Aorta (tissue), 5 donors: ENCODE measurements at regions not wholly inside any gene's neighbourhood (a gene's known extent, or its start where the extent isn't known, plus 50 kb on each side); places are given as distances from the start of the nearest gene placed in this dataset.

Source experiments
- ATAC-seq: fragments of 200-7000 bp; cut with Tn5 transposase; one replicate; pipeline ENCODE4 v1.9.1; 2022; ENCODE audit warnings: moderate library complexity; ENCODE audit not compliant: low FRiP score
- DNase-seq, 2 donors: peaks; one replicate each; pipeline ENCODE4 v3.0.0-alpha.2; 2020
- H3K27ac ChIP-seq, 2 donors: one replicate each; pipeline ENCODE4 v1.5.1; 2013; ENCODE audit warnings: low read length in 2 of 2, mild to moderate bottlenecking in 2 of 2, moderate library complexity in 2 of 2, control low read depth in 1 of 2, inconsistent platforms in 1 of 2, low read depth in 1 of 2
- H3K27me3 ChIP-seq, 2 donors: one replicate each; pipeline ENCODE4 v1.6.1; 2013; ENCODE audit warnings: control low read depth in 1 of 2, low read length in 1 of 2, mild to moderate bottlenecking in 1 of 2, moderate library complexity in 1 of 2; ENCODE audit not compliant: insufficient read depth in 2 of 2, control insufficient read depth in 1 of 2
- H3K36me3 ChIP-seq, 2 donors: one replicate each; pipeline ENCODE4 v1.6.1; 2013; ENCODE audit warnings: control low read depth in 1 of 2, low read length in 1 of 2, mild to moderate bottlenecking in 1 of 2; ENCODE audit not compliant: insufficient read depth in 2 of 2, control insufficient read depth in 1 of 2
- H3K4me1 ChIP-seq, 2 donors: one replicate each; pipeline ENCODE4 v1.6.1; 2013; ENCODE audit warnings: low read length in 2 of 2, control low read depth in 1 of 2, mild to moderate bottlenecking in 1 of 2, moderate library complexity in 1 of 2; ENCODE audit not compliant: insufficient read depth in 2 of 2, control insufficient read depth in 1 of 2
- H3K4me3 ChIP-seq, 2 donors: one replicate each; pipeline ENCODE4 v1.5.1; 2013; ENCODE audit warnings: low read length in 2 of 2, control low read depth in 1 of 2, mild to moderate bottlenecking in 1 of 2
- H3K9me3 ChIP-seq: one replicate; pipeline ENCODE4 v1.6.1; 2013; ENCODE audit warnings: mild to moderate bottlenecking, low read length; ENCODE audit not compliant: control insufficient read depth
- WGBS, 2 donors: extraction: QIAGEN DNeasy Blood & Tissue Kit; methylation state at CpG; one replicate each; pipeline ENCODE4 v1.1.7; 2013; 5-methylcytosine and 5-hydroxymethylcytosine counted together
- intact Hi-C, 2 donors: fragments of 100-400 bp; cut with DNase I; formaldehyde crosslinking; loops; one replicate each; pipeline versions ENCODE4 v1.14.2 to v1.15.0; 2022
- donor health status: healthy with polysubstance abuse.
- donor health status: Bipolar disorder and iron deficiency.
- donor health status: DM: no; HTN: no; CAD: no.
- donor health status: DM: no; HTN: no; CAD: no.
- donor health status: DM: yes; HTN: yes; CAD: no.

- no peak for ATAC-seq
- no peak for DNase-seq
- Histone ChIP-seq H3K36me3 (no peaks in the 10 kb centered on the region), H3K27me3 (no peaks in the 10 kb centered on the region), H3K9me3 (peaks cover 2% of the 10 kb centered on the region), H3K4me1 (peaks cover 0 to 3% of the 10 kb centered on the region in 2 donors), H3K4me3 (no peak overlapping the region), H3K27ac (no peak overlapping the region)
- WGBS, 2 donors, result 95 to 98% methylated on average over 1 of the region's 1 CpG
- intact Hi-C loops, result no loop called here
Measured at GRCh38 chr6:44571510-44571909, 184.0 kb downstream of the CDC5L start.

GRCh38 chr6:44572346-44572745, 184.8 kb downstream of the CDC5L start:
- no peaks in the 10 kb centered on the region for H3K36me3 ChIP-seq
- peaks cover 2% of the 10 kb centered on the region for H3K9me3 ChIP-seq
- no peak overlapping the region for H3K27ac ChIP-seq
- no peaks in the 10 kb centered on the region for H3K27me3 ChIP-seq
- intact Hi-C loops, result no loop called here
- H3K4me1 ChIP-seq, result peaks cover 0 to 3% of the 10 kb centered on the region in 2 donors
- ATAC-seq (no peak), DNase-seq (no peak)
- no peak overlapping the region for H3K4me3 ChIP-seq

GRCh38 chr6:44575644-44576043, 188.1 kb downstream of the CDC5L start:
- no peak for ATAC-seq
- no peaks in the 10 kb centered on the region for H3K36me3 ChIP-seq

GRCh38 chr6:44576132-44576631, 188.7 kb downstream of the CDC5L start:
- H3K27ac ChIP-seq, result no peak overlapping the region
- H3K4me1 ChIP-seq, result no peaks in the 10 kb centered on the region
- H3K9me3 ChIP-seq, result peaks cover 2% of the 10 kb centered on the region
- 31% methylated on average over 1 of the region's 1 CpG for WGBS, 2 donors
- no peaks in the 10 kb centered on the region for H3K36me3 ChIP-seq
- no peak overlapping the region for H3K4me3 ChIP-seq
- intact Hi-C loops, result no loop called here
- no peaks in the 10 kb centered on the region for H3K27me3 ChIP-seq
- DNase-seq (no peak), ATAC-seq (no peak)

More at GRCh38 chr6:44575644-44576043, 188.1 kb downstream of the CDC5L start:
- intact Hi-C loops, result no loop called here
- no peak overlapping the region for H3K4me3 ChIP-seq
- H3K27ac ChIP-seq, result no peak overlapping the region
- DNase-seq, result no peak
- no peaks in the 10 kb centered on the region for H3K27me3 ChIP-seq
- no peaks in the 10 kb centered on the region for H3K4me1 ChIP-seq
- H3K9me3 ChIP-seq, result peaks cover 2% of the 10 kb centered on the region

- Histone ChIP-seq H3K27me3 (no peaks in the 10 kb centered on the region), H3K36me3 (no peaks in the 10 kb centered on the region), H3K27ac (no peak overlapping the region), H3K4me1 (no peaks in the 10 kb centered on the region), H3K4me3 (no peak overlapping the region), H3K9me3 (peaks cover 4% of the 10 kb centered on the region)
- WGBS, 2 donors, result 69 to 74% methylated on average over 5 of the region's 5 CpGs
- ATAC-seq (no peak), DNase-seq (no peak)
- intact Hi-C loops, result no loop called here
Measured at GRCh38 chr6:44580901-44581300, 193.4 kb downstream of the CDC5L start.

- DNase-seq, result no peak
- 92 to 100% methylated on average over 1 of the region's 1 CpG for WGBS, 2 donors
Measured at GRCh38 chr6:44582930-44583329, 195.4 kb downstream of the CDC5L start.

GRCh38 chr6:44590471-44590870, 203.0 kb downstream of the CDC5L start:
- DNase-seq (no peak), ATAC-seq (no peak)
- Histone ChIP-seq H3K9me3 (no peaks in the 10 kb centered on the region), H3K27me3 (no peaks in the 10 kb centered on the region), H3K4me3 (no peak overlapping the region), H3K4me1 (no peaks in the 10 kb centered on the region), H3K27ac (no peak overlapping the region), H3K36me3 (no peaks in the 10 kb centered on the region)
- 98 to 100% methylated on average over 1 of the region's 1 CpG for WGBS, 2 donors
- intact Hi-C loops, result no loop called here

More at GRCh38 chr6:44582930-44583329, 195.4 kb downstream of the CDC5L start:
- no peak overlapping the region for H3K4me3 ChIP-seq
- intact Hi-C loops, result no loop called here
- H3K27me3 ChIP-seq, result no peaks in the 10 kb centered on the region
- no peaks in the 10 kb centered on the region for H3K36me3 ChIP-seq
- H3K4me1 ChIP-seq, result no peaks in the 10 kb centered on the region
- peaks cover 4% of the 10 kb centered on the region for H3K9me3 ChIP-seq
- no peak for ATAC-seq
- no peak overlapping the region for H3K27ac ChIP-seq

- ATAC-seq (no peak), DNase-seq (no peak)
- Histone ChIP-seq H3K4me1 (no peaks in the 10 kb centered on the region), H3K36me3 (no peaks in the 10 kb centered on the region), H3K4me3 (no peak overlapping the region), H3K27ac (no peak overlapping the region), H3K9me3 (no peaks in the 10 kb centered on the region), H3K27me3 (no peaks in the 10 kb centered on the region)
- intact Hi-C loops, result no loop called here
- 27 to 37% methylated on average over 2 of the region's 2 CpGs for WGBS, 2 donors
Measured at GRCh38 chr6:44593539-44593944, 206.0 kb downstream of the CDC5L start.

- DNase-seq (no peak), ATAC-seq (no peak)
- no peak overlapping the region for H3K4me3 ChIP-seq
- intact Hi-C loops, result no loop called here
- 52 to 54% methylated on average over 3 to 4 of the region's 4 CpGs for WGBS, 2 donors
- no peaks in the 10 kb centered on the region for H3K36me3 ChIP-seq
- H3K9me3 ChIP-seq, result no peaks in the 10 kb centered on the region
- no peaks in the 10 kb centered on the region for H3K4me1 ChIP-seq
- H3K27me3 ChIP-seq, result no peaks in the 10 kb centered on the region
- H3K27ac ChIP-seq, result no peak overlapping the region
Measured at GRCh38 chr6:44594481-44594880, 207.0 kb downstream of the CDC5L start.
